G401 (cell line): ENCODE measurements at regions not wholly inside any gene's neighbourhood (a gene's known extent, or its start where the extent isn't known, plus 50 kb on each side); places are given as distances from the start of the nearest gene placed in this dataset.
"Not testable (repeated sequence)": the region's sequence is repeated elsewhere in the genome, so short reads cannot be mapped to it uniquely, and the experiment has no call there.

Source experiments
- DNase-seq: peaks from one replicate; pipeline ENCODE4 v3.0.0-alpha.2; 2015; ENCODE audit warnings: low spot score
- in situ Hi-C: cut with HindIII; loops from 2 replicates; pipeline ENCODE4 v1.10.0; 2016; ENCODE audit warnings: low sequenced_read_pairs, mixed read lengths

GRCh38 chr10:28199941-28200340, 102.9 kb downstream of the MPP7 start:
- DNase-seq: no peak
- in situ Hi-C loops: no loop called here

GRCh38 chr10:28190196-28190595, 112.7 kb downstream of the MPP7 start:
- in situ Hi-C loops: no loop called here

GRCh38 chr10:28188526-28188925, 114.3 kb downstream of the MPP7 start:
- in situ Hi-C loops: no loop called here
- DNase-seq: no peak

More at GRCh38 chr10:28190196-28190595, 112.7 kb downstream of the MPP7 start:
- DNase-seq: no peak

- in situ Hi-C loops: no loop called here
- no peak for DNase-seq
Measured at GRCh38 chr10:28186887-28187578, 115.8 kb downstream of the MPP7 start.

GRCh38 chr10:28186461-28186860, 116.4 kb downstream of the MPP7 start:
- in situ Hi-C loops: no loop called here
- peak; percentile 61 for DNase-seq

GRCh38 chr10:28184810-28185209, 118.1 kb downstream of the MPP7 start:
- no peak for DNase-seq
- in situ Hi-C loops: no loop called here

GRCh38 chr10:28181478-28182096, 121.3 kb downstream of the MPP7 start:
- in situ Hi-C loops: no loop called here
- DNase-seq: no peak

- in situ Hi-C loops: no loop called here
- no peak for DNase-seq
Measured at GRCh38 chr10:28180654-28181053, 122.2 kb downstream of the MPP7 start.

- no peak for DNase-seq
- in situ Hi-C loops: no loop called here
Measured at GRCh38 chr10:28179743-28180099, 123.1 kb downstream of the MPP7 start.

GRCh38 chr10:28179006-28179742, 123.7 kb downstream of the MPP7 start:
- in situ Hi-C loops: no loop called here
- DNase-seq: peak; percentile 77

- DNase-seq: no peak
- in situ Hi-C loops: no loop called here
Measured at GRCh38 chr10:28177944-28178637, 124.8 kb downstream of the MPP7 start.

- DNase-seq, in situ Hi-C loops: not testable (repeated sequence)
Measured at GRCh38 chr10:28176498-28176897, 126.4 kb downstream of the MPP7 start.

- in situ Hi-C loops: no loop called here
- no peak for DNase-seq
Measured at GRCh38 chr10:28172223-28172610, 130.6 kb downstream of the MPP7 start.

- in situ Hi-C loops: no loop called here
- no peak for DNase-seq
Measured at GRCh38 chr10:28171468-28172222, 131.2 kb downstream of the MPP7 start.

- in situ Hi-C loops: no loop called here
- DNase-seq: no peak
Measured at GRCh38 chr10:28169525-28169924, 133.3 kb downstream of the MPP7 start.

GRCh38 chr10:28160866-28161405, 141.9 kb downstream of the MPP7 start:
- DNase-seq: no peak
- in situ Hi-C loops: no loop called here

GRCh38 chr10:28157379-28157778, 145.5 kb downstream of the MPP7 start:
- in situ Hi-C loops: no loop called here
- no peak for DNase-seq

- in situ Hi-C loops: no loop called here
Measured at GRCh38 chr10:28155726-28156125, 147.1 kb downstream of the MPP7 start.

GRCh38 chr10:28151636-28152035, 151.2 kb downstream of the MPP7 start:
- DNase-seq: peak; percentile 74
- in situ Hi-C loops: no loop called here

More at GRCh38 chr10:28155726-28156125, 147.1 kb downstream of the MPP7 start:
- DNase-seq: no peak
